HCT116 (cell line): ENCODE measurements at regions not wholly inside any gene's neighbourhood (a gene's known extent, or its start where the extent isn't known, plus 50 kb on each side); places are given as distances from the start of the nearest gene placed in this dataset.

ENCODE experiments used
- ATAC-seq: fragments of 200-7000 bp; cut with Tn5 transposase; 2 replicates; pipeline ENCODE4 v1.9.1; 2020; ENCODE audit warnings: mild to moderate bottlenecking, moderate library complexity
- BruUV-seq: library from RNA; stranded (reverse); fragments of 400-500 nt; replicated peaks from 2 replicates; lab custom pipeline; 2021; lab: Mats Ljungman, UMichigan
- CTCF ChIA-PET: fragments of 300-600 bp; sonication (Branson Sonifier 250); formaldehyde crosslinking; loops from one replicate; lab custom pipeline; 2021; ENCODE audit warnings: antibody characterized with exemption; lab: Charles Lee
- POLR2A ChIA-PET: fragments of 300-600, 350-600 bp; sonication (Branson Sonifier 250); formaldehyde crosslinking; loops from one replicate; lab custom pipeline; 2021; ENCODE audit warnings: antibody characterized with exemption; lab: Charles Lee
- RAD21 ChIA-PET, 2 experiments: fragments of 300-600 bp; sonication (Branson Sonifier 250); formaldehyde crosslinking; loops; one replicate each; lab custom pipeline; 2023; ENCODE audit warnings: low total read pairs in 2 of 2; ENCODE audit not compliant: uncharacterized antibody in 2 of 2, unreplicated experiment in 2 of 2, low non-redundant PET in 1 of 2; lab: Charles Lee
- DNase-seq: peaks from one replicate; pipeline ENCODE4 v3.0.0-alpha.2; 2010; ENCODE audit warnings: low read depth, low spot score
- H2AFZ ChIP-seq: fragments of 200-600 bp; shearing (Covaris generic), sonication (generic); 2 replicates; pipeline ENCODE4 v1.6.1; 2017; ENCODE audit warnings: low read depth, mixed run types, mixed read lengths, antibody characterized with exemption, low read length; ENCODE audit not compliant: poor library complexity, severe bottlenecking
- H3K27ac ChIP-seq: 2 replicates; pipeline ENCODE4 v1.5.1; 2012; ENCODE audit warnings: low read depth, low read length
- H3K27me3 ChIP-seq: fragments of 200-600 bp; sonication (generic); 2 replicates; pipeline ENCODE4 v1.6.1; 2016; ENCODE audit warnings: mixed run types, low read length, mixed read lengths; ENCODE audit not compliant: insufficient read depth
- H3K36me3 ChIP-seq, 2 experiments: fragments of 200-500 bp in 1 of 2; fragments of 200-600 bp in 1 of 2; sonication (Bioruptor generic) in 1 of 2; sonication (generic) in 1 of 2; 2 replicates each; pipeline versions ENCODE4 v1.5.1 to v1.6.1; 2014 to 2016; ENCODE audit warnings: low read length in 2 of 2, inconsistent platforms in 1 of 2, mixed read lengths in 1 of 2, mixed run types in 1 of 2; ENCODE audit not compliant: insufficient read depth in 2 of 2, control insufficient read depth in 1 of 2
- H3K4me1 ChIP-seq, 2 experiments: fragments of 200-600 bp in 1 of 2; sonication (generic) in 1 of 2; 2 replicates each; pipeline versions ENCODE4 v1.5.1 to v1.6.1; 2012 to 2017; ENCODE audit warnings: low read length in 2 of 2, inconsistent platforms in 1 of 2, mild to moderate bottlenecking in 1 of 2, mixed read lengths in 1 of 2, mixed run types in 1 of 2, moderate library complexity in 1 of 2; ENCODE audit not compliant: insufficient read depth in 2 of 2, control insufficient read depth in 1 of 2
- H3K4me2 ChIP-seq: fragments of 200-600 bp; sonication (generic); 2 replicates; pipeline ENCODE4 v1.6.1; 2017; ENCODE audit warnings: mixed run types, low read length, mixed read lengths
- H3K4me3 ChIP-seq, 2 experiments: fragments of 200-600 bp in 1 of 2; sonication (generic) in 1 of 2; replicated peaks in 1 of 2; 2 replicates each; pipeline ENCODE4 v1.5.1; 2011 to 2016; ENCODE audit warnings: low read length in 2 of 2, control low read depth in 1 of 2, low read depth in 1 of 2, mild to moderate bottlenecking in 1 of 2, mixed read lengths in 1 of 2, mixed run types in 1 of 2
- H3K79me2 ChIP-seq: fragments of 200-600 bp; sonication (generic); 2 replicates; pipeline ENCODE4 v1.6.1; 2017; ENCODE audit warnings: mild to moderate bottlenecking, mixed run types, low read length, moderate library complexity, mixed read lengths; ENCODE audit not compliant: insufficient read depth
- H3K9ac ChIP-seq: fragments of 200-600 bp; sonication (generic); 2 replicates; pipeline ENCODE4 v1.6.1; 2016; ENCODE audit warnings: low read length, mixed read lengths
- H3K9me2 ChIP-seq: fragments of 200-600 bp; sonication (generic), shearing (Covaris generic); 2 replicates; pipeline ENCODE4 v1.6.1; 2017; ENCODE audit warnings: mixed run types, mild to moderate bottlenecking, moderate library complexity; ENCODE audit not compliant: insufficient read depth
- H3K9me3 ChIP-seq, 2 experiments: fragments of 200-500 bp in 1 of 2; fragments of 200-600 bp in 1 of 2; sonication (Bioruptor generic) in 1 of 2; sonication (generic) in 1 of 2; 2 replicates each; pipeline ENCODE4 v1.6.1; 2014 to 2017; ENCODE audit warnings: low read length in 2 of 2, mixed read lengths in 2 of 2, inconsistent platforms in 1 of 2, low read depth in 1 of 2, mild to moderate bottlenecking in 1 of 2, mixed run types in 1 of 2, moderate library complexity in 1 of 2; ENCODE audit not compliant: control insufficient read depth in 1 of 2, insufficient read depth in 1 of 2
- H4K20me1 ChIP-seq: fragments of 200-600 bp; sonication (generic), shearing (Covaris generic); 2 replicates; pipeline ENCODE4 v1.6.1; 2017; ENCODE audit warnings: mixed run types, mild to moderate bottlenecking, moderate library complexity; ENCODE audit not compliant: insufficient read depth
- EGR1 ChIP-seq: IDR thresholded peaks from 2 replicates; pipeline ENCODE4 v1.6.1; 2012; ENCODE audit warnings: low read depth
- FOSL1 ChIP-seq: IDR thresholded peaks from 2 replicates; pipeline ENCODE4 v1.6.1; 2012; ENCODE audit warnings: low read depth
- MAX ChIP-seq: IDR thresholded peaks from 2 replicates; pipeline ENCODE4 v1.6.1; 2012
- POLR2A ChIP-seq: IDR thresholded peaks from 2 replicates; pipeline ENCODE4 v1.7.0; 2011; ENCODE audit warnings: borderline replicate concordance; ENCODE audit not compliant: insufficient read depth, insufficient read length; ENCODE audit errors: extremely low read depth
- POLR2AphosphoS5 ChIP-seq: IDR thresholded peaks from 2 replicates; pipeline ENCODE4 v1.6.1; 2011; ENCODE audit warnings: mild to moderate bottlenecking, low read depth, low read length, moderate library complexity
- REST ChIP-seq: IDR thresholded peaks from 2 replicates; pipeline ENCODE4 v1.6.1; 2012; ENCODE audit warnings: low read depth
- SIN3A ChIP-seq: IDR thresholded peaks from 2 replicates; pipeline ENCODE4 v1.6.1; 2012; ENCODE audit warnings: low read depth
- SRF ChIP-seq: IDR thresholded peaks from 2 replicates; pipeline ENCODE4 v1.6.1; 2012; ENCODE audit warnings: low read depth
- TCF7L2 ChIP-seq: IDR thresholded peaks from 2 replicates; pipeline ENCODE4 v1.7.0; 2011; ENCODE audit warnings: borderline replicate concordance, inconsistent platforms; ENCODE audit not compliant: insufficient read depth, insufficient read length; ENCODE audit errors: extremely low read depth
- ZFX ChIP-seq: fragments of 450-650 bp; IDR thresholded peaks from 2 replicates; pipeline ENCODE4 v1.6.1; 2017
- ZNF274 ChIP-seq: fragments of 200-500 bp; sonication (Bioruptor generic); IDR thresholded peaks from 2 replicates; pipeline ENCODE4 v1.6.1; 2014; ENCODE audit warnings: mild to moderate bottlenecking, low read depth, low read length, inconsistent platforms
- intact Hi-C: fragments of 100-400 bp; cut with micrococcal nuclease; formaldehyde crosslinking; loops from 2 replicates; pipeline ENCODE4 v1.10.0; 2022

GRCh38 chr2:31660812-31661335 is 80.1 kb upstream of the SRD5A2 start (continued):
- TF ChIP-seq REST (no peak), SRF (no peak), ZFX (no peak), TCF7L2 (no peak), FOSL1 (no peak), SIN3A (no peak)

GRCh38 chr2:31660165-31660564 is 79.4 kb upstream of the SRD5A2 start:
- no peak for ATAC-seq
- Histone ChIP-seq H3K27ac (no peak overlapping the region), H3K79me2 (no peaks in the 10 kb centered on the region), H3K4me1 (no peaks in the 10 kb centered on the region), H2AFZ (no peak overlapping the region)
- CTCF ChIA-PET: interaction anchor here (1.2 kb wide), 1 partner anchor 28 kb away, joined by 3 read pairs; no protein-coding TSS in a partner anchor
- RAD21 ChIA-PET: no interaction called here
- POLR2A ChIA-PET: no interaction called here
- TF ChIP-seq POLR2AphosphoS5 (no peak), POLR2A (no peak), ZNF274 (no peak), MAX (no peak), TCF7L2 (no peak), REST (no peak), EGR1 (no peak)
- TF ChIP-seq, all 23 proteins: peak for 0
- no peaks in the 10 kb centered on the region for H3K9me2 ChIP-seq
- intact Hi-C loops: no loop called here
- no peaks in the 10 kb centered on the region for H3K36me3 ChIP-seq
- H4K20me1 ChIP-seq: no peaks in the 10 kb centered on the region
- BruUV-seq: no TSS peak
- H3K9me3 ChIP-seq: no peaks in the 10 kb centered on the region
- H3K27me3 ChIP-seq: peaks cover 13% of the 10 kb centered on the region
- H3K4me2 ChIP-seq: no peak overlapping the region
- H3K4me3 ChIP-seq: no peak overlapping the region
- no peak for DNase-seq
- H3K9ac ChIP-seq: no peak overlapping the region
